HFFc6 (cell line): ENCODE measurements at regions not wholly inside any gene's neighbourhood (a gene's known extent, or its start where the extent isn't known, plus 50 kb on each side); places are given as distances from the start of the nearest gene placed in this dataset.
"Not testable (repeated sequence)": the region's sequence is repeated elsewhere in the genome, so short reads cannot be mapped to it uniquely, and the experiment has no call there.

ENCODE experiments used
- DNase-seq: peaks from one replicate; pipeline ENCODE4 v3.0.0-alpha.2; 2018
- H3K27ac Mint-ChIP-seq: 2 replicates; pipeline ENCODE4 v1.8.0; 2020; ENCODE audit warnings: mild to moderate bottlenecking, mixed read lengths
- H3K27me3 Mint-ChIP-seq: 2 replicates; pipeline ENCODE4 v1.8.0; 2021; ENCODE audit warnings: mild to moderate bottlenecking, moderate library complexity, mixed read lengths; ENCODE audit not compliant: insufficient read depth
- H3K36me3 Mint-ChIP-seq: 2 replicates; pipeline ENCODE4 v1.8.0; 2021; ENCODE audit warnings: low read depth, mixed read lengths
- H3K4me1 Mint-ChIP-seq: 2 replicates; pipeline ENCODE4 v1.8.0; 2020; ENCODE audit warnings: low read depth, mixed read lengths
- H3K4me3 Mint-ChIP-seq: 2 replicates; pipeline ENCODE4 v1.8.0; 2020; ENCODE audit warnings: mild to moderate bottlenecking, moderate library complexity, mixed read lengths
- H3K9me3 Mint-ChIP-seq: 2 replicates; pipeline ENCODE4 v1.8.0; 2020; ENCODE audit warnings: mild to moderate bottlenecking, mixed read lengths
- TF ChIP-seq, protein P1 (sequence below): fragments of 200-600 bp; sonication (generic); IDR thresholded peaks from 2 replicates; pipeline ENCODE4 v1.5.0; 2021; ENCODE audit warnings: antibody characterized with exemption, mild to moderate bottlenecking

GRCh38 chr19:28685802-28686201 lies 527.1 kb downstream of the UQCRFS1 start:
- Mint-ChIP-seq H3K9me3 (no peaks in the 10 kb centered on the region; the same call in 1 of the 2 replicates), H3K4me3 (no peak overlapping the region), H3K4me1 (no peaks in the 10 kb centered on the region), H3K27ac (no peak overlapping the region), H3K27me3 (no peaks in the 10 kb centered on the region; the same call in none of the 2 replicates), H3K36me3 (no peaks in the 10 kb centered on the region)
- DNase-seq = no peak
- TF ChIP-seq, protein P1, sequence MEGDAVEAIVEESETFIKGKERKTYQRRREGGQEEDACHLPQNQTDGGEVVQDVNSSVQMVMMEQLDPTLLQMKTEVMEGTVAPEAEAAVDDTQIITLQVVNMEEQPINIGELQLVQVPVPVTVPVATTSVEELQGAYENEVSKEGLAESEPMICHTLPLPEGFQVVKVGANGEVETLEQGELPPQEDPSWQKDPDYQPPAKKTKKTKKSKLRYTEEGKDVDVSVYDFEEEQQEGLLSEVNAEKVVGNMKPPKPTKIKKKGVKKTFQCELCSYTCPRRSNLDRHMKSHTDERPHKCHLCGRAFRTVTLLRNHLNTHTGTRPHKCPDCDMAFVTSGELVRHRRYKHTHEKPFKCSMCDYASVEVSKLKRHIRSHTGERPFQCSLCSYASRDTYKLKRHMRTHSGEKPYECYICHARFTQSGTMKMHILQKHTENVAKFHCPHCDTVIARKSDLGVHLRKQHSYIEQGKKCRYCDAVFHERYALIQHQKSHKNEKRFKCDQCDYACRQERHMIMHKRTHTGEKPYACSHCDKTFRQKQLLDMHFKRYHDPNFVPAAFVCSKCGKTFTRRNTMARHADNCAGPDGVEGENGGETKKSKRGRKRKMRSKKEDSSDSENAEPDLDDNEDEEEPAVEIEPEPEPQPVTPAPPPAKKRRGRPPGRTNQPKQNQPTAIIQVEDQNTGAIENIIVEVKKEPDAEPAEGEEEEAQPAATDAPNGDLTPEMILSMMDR = no peak

DNA sequence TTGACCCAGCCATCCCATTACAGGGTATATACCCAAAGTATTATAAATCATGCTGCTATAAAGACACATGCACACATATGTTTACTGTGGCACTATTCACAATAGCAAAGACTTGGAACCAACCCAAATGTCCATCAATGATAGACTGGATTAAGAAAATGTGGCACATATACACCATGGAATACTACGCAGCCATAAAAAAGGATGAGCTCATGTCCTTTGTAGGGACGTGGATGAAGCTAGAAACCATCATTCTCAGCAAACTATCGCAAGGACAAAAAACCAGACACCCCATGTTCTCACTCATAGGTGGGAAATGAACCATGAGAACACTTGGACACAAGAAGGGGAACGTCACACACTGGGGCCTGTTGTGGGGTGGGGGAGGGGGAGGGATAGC lies 527.9 kb downstream of the UQCRFS1 start:
- H3K4me1 Mint-ChIP-seq, H3K27me3 Mint-ChIP-seq, H3K9me3 Mint-ChIP-seq, H3K36me3 Mint-ChIP-seq, DNase-seq, H3K27ac Mint-ChIP-seq, H3K4me3 Mint-ChIP-seq: not testable (repeated sequence)

DNA sequence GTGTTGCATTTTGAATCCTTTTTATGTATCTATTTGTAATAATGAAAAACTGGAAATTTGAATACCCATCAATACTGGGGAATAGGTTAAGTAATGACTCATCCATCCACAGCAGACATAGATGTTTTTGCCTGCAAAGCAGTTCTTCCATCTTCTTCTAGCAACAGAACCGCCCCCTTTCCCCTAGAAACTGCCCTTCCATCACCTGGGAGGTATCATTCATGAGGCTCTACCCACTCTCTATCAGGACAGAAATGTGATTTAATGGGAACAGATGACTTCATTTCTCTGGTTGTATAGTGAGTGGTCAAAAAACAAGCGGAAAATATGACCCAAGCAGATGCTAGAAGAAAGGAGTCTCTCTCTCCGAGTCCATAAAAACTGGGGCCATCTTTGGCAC lies 532.8 kb downstream of the UQCRFS1 start:
- no peaks in the 10 kb centered on the region for H3K27me3 Mint-ChIP-seq
- H3K4me3 Mint-ChIP-seq = no peak overlapping the region
- H3K9me3 Mint-ChIP-seq = peaks cover 9% of the 10 kb centered on the region
- H3K27ac Mint-ChIP-seq = no peak overlapping the region
- no peaks in the 10 kb centered on the region for H3K36me3 Mint-ChIP-seq
- DNase-seq = no peak
- H3K4me1 Mint-ChIP-seq = no peaks in the 10 kb centered on the region
- TF ChIP-seq, protein P1 = no peak

DNA sequence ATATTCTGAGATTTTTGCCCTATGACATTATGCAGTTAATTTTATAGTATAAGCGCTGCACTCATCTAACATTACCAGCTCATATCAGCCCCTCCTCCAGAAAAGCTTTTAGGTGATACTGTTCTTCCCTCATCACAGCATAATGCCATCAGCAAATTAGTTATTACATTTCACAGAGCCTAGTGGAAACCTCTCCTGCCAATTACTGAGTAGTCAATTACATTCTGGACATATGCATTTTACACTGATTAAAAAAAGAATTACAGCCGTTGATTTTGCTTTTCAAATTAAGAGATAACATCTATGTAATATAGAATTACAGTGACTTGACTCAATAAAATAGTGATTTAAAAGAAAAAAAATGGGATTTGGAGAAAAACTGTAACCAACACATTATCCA lies 542.1 kb downstream of the UQCRFS1 start:
- Mint-ChIP-seq H3K4me1 (no peaks in the 10 kb centered on the region), H3K4me3 (no peak overlapping the region), H3K36me3 (peaks cover 4% of the 10 kb centered on the region; the same call in 1 of the 2 replicates), H3K27me3 (no peaks in the 10 kb centered on the region), H3K27ac (no peak overlapping the region), H3K9me3 (peaks cover 54% of the 10 kb centered on the region)
- TF ChIP-seq, protein P1 = no peak
- no peak for DNase-seq

- peaks cover 51% of the 10 kb centered on the region for H3K9me3 Mint-ChIP-seq
- peaks cover 4% of the 10 kb centered on the region; the same call in 1 of the 2 replicates for H3K36me3 Mint-ChIP-seq
- H3K4me3 Mint-ChIP-seq = no peak overlapping the region
- DNase-seq = no peak
- no peaks in the 10 kb centered on the region for H3K4me1 Mint-ChIP-seq
- TF ChIP-seq, protein P1 = no peak
- no peaks in the 10 kb centered on the region for H3K27me3 Mint-ChIP-seq
- no peak overlapping the region for H3K27ac Mint-ChIP-seq
Measured at GRCh38 chr19:28669804-28670203, 543.1 kb downstream of the UQCRFS1 start.

GRCh38 chr19:28667348-28667977 lies 545.5 kb downstream of the UQCRFS1 start:
- H3K4me1 Mint-ChIP-seq = no peaks in the 10 kb centered on the region
- H3K4me3 Mint-ChIP-seq = no peak overlapping the region
- DNase-seq = no peak
- TF ChIP-seq, protein P1 = no peak
- no peak overlapping the region for H3K27ac Mint-ChIP-seq
- H3K27me3 Mint-ChIP-seq = no peaks in the 10 kb centered on the region
- peaks cover 4% of the 10 kb centered on the region; the same call in 1 of the 2 replicates for H3K36me3 Mint-ChIP-seq
- H3K9me3 Mint-ChIP-seq = peaks cover 47% of the 10 kb centered on the region
